ENCODE measurements at regions not wholly inside any gene's neighbourhood (a gene's known extent, or its start where the extent isn't known, plus 50 kb on each side); places are given as distances from the start of the nearest gene placed in this dataset.

DNA sequence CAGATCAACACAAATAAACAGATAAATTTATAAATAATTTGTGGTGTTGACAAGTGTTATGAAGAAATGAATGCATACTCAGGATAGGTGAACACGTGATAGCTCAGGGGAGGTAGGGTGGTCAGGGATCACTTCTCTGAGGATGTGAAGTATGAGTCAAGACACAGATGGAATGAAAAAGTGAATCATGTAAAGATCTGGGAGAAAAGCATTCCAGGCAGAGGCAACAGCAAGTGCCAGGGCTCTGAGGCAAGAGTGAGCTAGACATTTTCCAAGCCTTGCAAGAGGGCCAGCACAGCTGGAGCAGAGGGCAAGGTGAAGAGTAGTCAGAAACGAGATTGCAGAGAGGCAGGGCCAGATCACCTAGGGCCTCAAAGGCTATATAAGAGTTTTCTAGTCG is 177.8 kb downstream of the WNT5A start:
- no peak for DNase-seq (ENCODE audit: low read depth, low spot score)
- TF ChIP-seq, protein P1, sequence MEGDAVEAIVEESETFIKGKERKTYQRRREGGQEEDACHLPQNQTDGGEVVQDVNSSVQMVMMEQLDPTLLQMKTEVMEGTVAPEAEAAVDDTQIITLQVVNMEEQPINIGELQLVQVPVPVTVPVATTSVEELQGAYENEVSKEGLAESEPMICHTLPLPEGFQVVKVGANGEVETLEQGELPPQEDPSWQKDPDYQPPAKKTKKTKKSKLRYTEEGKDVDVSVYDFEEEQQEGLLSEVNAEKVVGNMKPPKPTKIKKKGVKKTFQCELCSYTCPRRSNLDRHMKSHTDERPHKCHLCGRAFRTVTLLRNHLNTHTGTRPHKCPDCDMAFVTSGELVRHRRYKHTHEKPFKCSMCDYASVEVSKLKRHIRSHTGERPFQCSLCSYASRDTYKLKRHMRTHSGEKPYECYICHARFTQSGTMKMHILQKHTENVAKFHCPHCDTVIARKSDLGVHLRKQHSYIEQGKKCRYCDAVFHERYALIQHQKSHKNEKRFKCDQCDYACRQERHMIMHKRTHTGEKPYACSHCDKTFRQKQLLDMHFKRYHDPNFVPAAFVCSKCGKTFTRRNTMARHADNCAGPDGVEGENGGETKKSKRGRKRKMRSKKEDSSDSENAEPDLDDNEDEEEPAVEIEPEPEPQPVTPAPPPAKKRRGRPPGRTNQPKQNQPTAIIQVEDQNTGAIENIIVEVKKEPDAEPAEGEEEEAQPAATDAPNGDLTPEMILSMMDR (IDR thresholded peaks at IDR 0.05; ENCODE audit: low read depth, low read length) = no peak
- in situ Hi-C loops (cut with HindIII; ENCODE audit: low sequenced_read_pairs) = no loop called here
- no peak overlapping the region for H3K4me3 ChIP-seq (ENCODE audit: low read depth, low read length)

DNA sequence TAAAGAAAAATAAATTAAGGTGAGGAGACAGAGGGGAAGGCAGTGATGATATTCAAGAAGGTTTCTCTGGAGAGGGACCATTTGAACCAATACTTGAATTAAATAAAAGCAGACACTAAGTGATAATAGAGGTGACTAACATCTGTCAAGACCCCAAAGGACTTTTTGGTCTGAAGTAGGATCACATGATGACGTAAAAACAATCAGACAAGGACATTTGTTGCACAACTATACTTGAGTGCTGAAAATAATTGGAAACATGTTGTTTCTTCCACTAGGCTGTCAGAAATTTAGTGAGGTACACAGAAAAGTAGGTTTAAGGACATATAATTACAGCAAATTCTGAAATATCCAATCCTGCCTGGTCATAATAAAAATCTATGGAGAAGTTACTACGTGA is 179.5 kb downstream of the WNT5A start:
- TF ChIP-seq, protein P1 (IDR thresholded peaks at IDR 0.05; ENCODE audit: low read depth, low read length) = no peak
- no peak for DNase-seq (ENCODE audit: low read depth, low spot score)
- no peak overlapping the region for H3K4me3 ChIP-seq (ENCODE audit: low read depth, low read length)
- in situ Hi-C loops (cut with HindIII; ENCODE audit: low sequenced_read_pairs) = no loop called here

DNA sequence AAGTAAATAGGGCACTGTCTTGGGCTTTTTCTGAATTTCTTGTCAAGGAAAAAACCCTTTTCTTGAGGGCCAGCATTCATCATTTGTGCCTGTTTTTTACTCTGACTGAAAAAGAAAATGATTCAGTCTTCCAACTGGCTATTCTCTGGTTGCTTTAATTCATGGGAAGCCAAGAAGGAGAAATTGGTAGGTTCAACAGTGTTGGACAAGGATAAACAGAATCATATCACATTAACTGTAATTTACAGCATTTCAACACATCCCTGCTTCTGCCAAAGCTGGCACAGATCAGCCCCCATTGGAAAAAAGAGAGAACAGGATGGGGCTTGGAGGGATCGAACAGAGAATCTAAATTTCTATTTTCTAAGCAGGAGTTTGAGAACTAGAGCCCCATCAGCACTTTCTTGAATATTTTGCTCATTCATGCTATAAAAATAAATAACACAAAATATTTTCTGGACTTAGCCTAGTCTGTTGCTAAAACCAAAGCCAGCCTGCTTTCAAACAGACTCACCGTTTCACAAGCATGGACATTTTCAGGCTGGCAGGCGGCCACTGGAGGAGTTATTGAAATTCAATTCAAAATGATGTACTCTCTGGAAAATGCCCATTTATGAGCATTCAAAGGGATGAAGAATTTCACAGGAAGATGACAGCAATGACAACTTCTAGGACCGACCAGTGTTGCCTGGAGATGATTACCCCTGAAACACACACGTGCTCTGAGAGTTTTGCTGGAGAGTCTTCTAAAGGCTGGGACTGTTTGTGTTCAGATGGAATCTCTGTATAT is 181.2 kb downstream of the WNT5A start:
- in situ Hi-C loops (cut with HindIII; ENCODE audit: low sequenced_read_pairs) = no loop called here
- H3K4me3 ChIP-seq (ENCODE audit: low read depth, low read length) = no peak overlapping the region
- DNase-seq (ENCODE audit: low read depth, low spot score) = no peak
- TF ChIP-seq, protein P1 (IDR thresholded peaks at IDR 0.05; ENCODE audit: low read depth, low read length) = no peak

DNA sequence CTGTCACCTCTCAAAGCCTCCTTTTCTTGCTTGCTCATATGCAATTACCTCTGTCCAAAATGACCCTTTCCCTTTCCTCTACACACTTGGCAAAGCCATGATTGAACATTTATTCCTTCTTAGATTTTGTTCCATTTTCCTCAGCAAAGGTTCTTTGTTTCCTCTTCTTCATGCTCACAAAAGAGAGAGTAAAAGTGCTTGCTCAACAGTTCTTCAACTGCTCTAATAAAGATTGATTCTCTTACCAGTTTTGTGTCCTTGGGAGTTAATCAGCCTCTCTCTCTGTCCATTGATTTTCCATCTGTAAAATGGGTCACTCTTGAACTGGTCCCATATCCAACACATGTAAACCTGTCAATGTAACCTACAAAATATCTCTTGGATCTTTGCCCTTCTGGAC is 186.4 kb downstream of the WNT5A start:
- TF ChIP-seq, protein P1 (IDR thresholded peaks at IDR 0.05; ENCODE audit: low read depth, low read length) = no peak
- DNase-seq (ENCODE audit: low read depth, low spot score) = no peak
- in situ Hi-C loops (cut with HindIII; ENCODE audit: low sequenced_read_pairs) = no loop called here
- no peak overlapping the region for H3K4me3 ChIP-seq (ENCODE audit: low read depth, low read length)

DNA sequence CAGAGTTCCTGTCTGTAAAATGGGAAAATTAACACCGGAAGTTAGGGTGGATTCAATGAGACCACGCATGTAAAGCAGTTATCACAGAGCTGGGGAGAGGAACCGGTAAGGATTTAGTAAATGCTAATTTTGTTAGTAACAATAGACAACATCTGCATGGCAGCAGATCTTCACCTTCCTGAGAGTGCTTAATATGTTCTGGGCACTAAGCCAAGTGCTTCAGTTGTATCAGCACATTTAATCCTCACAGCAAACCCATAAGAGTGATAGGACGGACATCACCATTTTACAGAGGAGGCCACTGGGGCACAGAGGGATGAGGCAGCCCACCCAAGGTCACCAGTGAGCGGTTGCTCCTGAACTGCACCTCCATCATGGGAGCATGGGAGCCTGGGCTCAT is 189.4 kb downstream of the WNT5A start:
- no peak overlapping the region for H3K4me3 ChIP-seq (ENCODE audit: low read depth, low read length)
- in situ Hi-C loops (cut with HindIII; ENCODE audit: low sequenced_read_pairs) = no loop called here
- TF ChIP-seq, protein P1 (IDR thresholded peaks at IDR 0.05; ENCODE audit: low read depth, low read length) = no peak
- DNase-seq (ENCODE audit: low read depth, low spot score) = no peak

DNA sequence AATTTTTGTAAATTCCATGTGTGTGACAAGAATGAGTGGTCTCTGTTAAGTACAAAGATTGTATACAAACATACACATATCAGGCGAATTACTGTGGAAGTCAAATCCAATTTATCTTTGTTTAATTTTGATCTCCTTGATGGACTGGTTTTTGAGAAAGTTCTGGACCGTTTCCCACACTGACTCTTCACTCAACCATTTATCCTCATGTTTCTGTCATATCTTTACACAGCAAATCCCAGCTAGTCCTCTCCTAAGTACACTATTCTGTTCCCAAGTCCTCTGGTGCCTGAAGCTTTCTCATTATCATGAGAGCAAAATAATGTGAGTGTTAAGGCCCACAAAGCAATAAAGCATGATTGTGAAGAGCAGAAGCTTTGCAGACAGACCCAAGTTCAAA is 189.9 kb downstream of the WNT5A start:
- H3K4me3 ChIP-seq (ENCODE audit: low read depth, low read length) = no peak overlapping the region
- no peak for DNase-seq (ENCODE audit: low read depth, low spot score)
- TF ChIP-seq, protein P1 (IDR thresholded peaks at IDR 0.05; ENCODE audit: low read depth, low read length) = no peak

More for the DNA sequence above, 189.9 kb downstream of the WNT5A start:
- in situ Hi-C loops (cut with HindIII; ENCODE audit: low sequenced_read_pairs) = no loop called here
